GM12878 (cell line): ENCODE measurements at regions not wholly inside any gene's neighbourhood (a gene's known extent, or its start where the extent isn't known, plus 50 kb on each side); places are given as distances from the start of the nearest gene placed in this dataset.
A peak's percentile ranks its signal among the peaks of the same experiment; 100 is the strongest.

ENCODE experiments used
- ATAC-seq: fragments of 200-7000 bp; cut with Tn5 transposase; 3 replicates; pipeline ENCODE4 v1.9.1; 2020; ENCODE audit warnings: mild to moderate bottlenecking, moderate library complexity
- BruUV-seq: library from RNA; stranded (reverse); fragments of 400-500 nt; replicated peaks from 2 replicates; lab custom pipeline; 2021; lab: Mats Ljungman, UMichigan
- CTCF ChIA-PET: fragments of 300-600 bp; sonication (Branson Sonifier 250); formaldehyde crosslinking; extraction: SDS; loops from one replicate; lab custom pipeline; 2021; ENCODE audit warnings: inconsistent platforms; lab: Yijun Ruan, JAX
- POLR2A ChIA-PET: fragments of 350-600 bp; formaldehyde crosslinking; extraction: SDS; loops from one replicate; lab custom pipeline; 2021; ENCODE audit warnings: inconsistent platforms; lab: Charles Lee
- RAD21 ChIA-PET: fragments of 300-600 bp; sonication (Branson Sonifier 250); formaldehyde crosslinking; loops from one replicate; lab custom pipeline; 2023; ENCODE audit warnings: antibody characterized with exemption; ENCODE audit not compliant: unreplicated experiment; lab: Charles Lee
- SMC1A ChIA-PET: fragments of 300-600 bp; sonication (Branson Sonifier 250); formaldehyde crosslinking; loops from one replicate; lab custom pipeline; 2023; ENCODE audit not compliant: unreplicated experiment, uncharacterized antibody; lab: Charles Lee
- DNase-seq: peaks from one replicate; pipeline ENCODE4 v3.0.0-alpha.2; 2011; ENCODE audit warnings: low read depth, low spot score
- FAIRE-seq: peaks from 3 replicates; lab custom pipeline; 2011; peaks lifted over from hg19 to GRCh38; lab: Jason Lieb, UNC
- H2AFZ ChIP-seq: 2 replicates; pipeline ENCODE4 v1.6.0; 2011; ENCODE audit warnings: low read depth, low read length, control low read depth; ENCODE audit not compliant: control insufficient read depth
- H3K27ac ChIP-seq: 2 replicates; pipeline ENCODE4 v1.5.1; 2011; ENCODE audit warnings: control low read depth; ENCODE audit not compliant: control insufficient read depth, insufficient read depth
- H3K27me3 ChIP-seq, 2 experiments: replicated peaks in 1 of 2; 2 replicates each; pipeline versions ENCODE4 v1.6.0 to v1.6.1; 2011; ENCODE audit warnings: low read length in 1 of 2; ENCODE audit not compliant: control insufficient read depth in 2 of 2, insufficient read depth in 2 of 2
- H3K36me3 ChIP-seq, 2 experiments: 2 replicates each; pipeline ENCODE4 v1.5.1; 2011; ENCODE audit warnings: low read length in 1 of 2; ENCODE audit not compliant: control insufficient read depth in 2 of 2, insufficient read depth in 2 of 2
- H3K4me1 ChIP-seq: 2 replicates; pipeline ENCODE4 v1.6.1; 2011; ENCODE audit warnings: mild to moderate bottlenecking, low read length, moderate library complexity, mixed read lengths; ENCODE audit not compliant: control insufficient read depth, insufficient read depth
- H3K4me2 ChIP-seq: 2 replicates; pipeline ENCODE4 v1.6.0; 2011; ENCODE audit warnings: control low read depth; ENCODE audit not compliant: control insufficient read depth, insufficient read depth
- H3K4me3 ChIP-seq: fragments of 200-600 bp; sonication (generic); 2 replicates; pipeline ENCODE4 v1.5.1; 2016
- H3K79me2 ChIP-seq: 2 replicates; pipeline ENCODE4 v1.6.0; 2011; ENCODE audit warnings: low read length; ENCODE audit not compliant: control insufficient read depth, insufficient read depth
- H3K9ac ChIP-seq: 2 replicates; pipeline ENCODE4 v1.8.0; 2011; ENCODE audit warnings: low read length, control low read depth, mixed read lengths; ENCODE audit not compliant: control insufficient read depth, insufficient read depth
- H3K9me3 ChIP-seq: replicated peaks from 3 replicates; pipeline ENCODE4 v1.5.1; 2011; ENCODE audit warnings: mild to moderate bottlenecking, low read length; ENCODE audit not compliant: control insufficient read depth, insufficient read depth
- H4K20me1 ChIP-seq: 2 replicates; pipeline ENCODE4 v1.6.0; 2011; ENCODE audit not compliant: control insufficient read depth, insufficient read depth
- HDGF ChIP-seq: fragments of 450-650 bp; IDR thresholded peaks from 2 replicates; pipeline ENCODE4 v1.6.1; 2016; ENCODE audit warnings: antibody characterized with exemption
- IKZF2 ChIP-seq, 2 experiments: fragments of 450-650 bp; IDR thresholded peaks; 2 replicates each; pipeline ENCODE4 v1.6.1; 2017; ENCODE audit warnings: mild to moderate bottlenecking in 2 of 2, moderate library complexity in 2 of 2
- IRF3 ChIP-seq: fragments of 450-650 bp; IDR thresholded peaks from 2 replicates; pipeline ENCODE4 v1.6.1; 2014; ENCODE audit warnings: mild to moderate bottlenecking
- NBN ChIP-seq: fragments of 450-650 bp; IDR thresholded peaks from 2 replicates; pipeline ENCODE4 v1.6.1; 2016
- TCF12 ChIP-seq: IDR thresholded peaks from 2 replicates; pipeline ENCODE4 v1.6.1; 2011; ENCODE audit warnings: low read depth, mild to moderate bottlenecking, low read length
- USF2 ChIP-seq: IDR thresholded peaks from 2 replicates; pipeline ENCODE4 v1.6.1; 2011; ENCODE audit warnings: low read depth, low read length, improper control_type of control experiment, borderline replicate concordance
- YY1 ChIP-seq: IDR thresholded peaks from 2 replicates; pipeline ENCODE4 v1.6.1; 2011; ENCODE audit warnings: low read depth, mild to moderate bottlenecking, low read length
- ZNF24 ChIP-seq: fragments of 450-650 bp; IDR thresholded peaks from 2 replicates; pipeline ENCODE4 v1.6.1; 2017; ENCODE audit warnings: antibody characterized with exemption, mild to moderate bottlenecking
- ZSCAN29 ChIP-seq: fragments of 450-650 bp; IDR thresholded peaks from 2 replicates; pipeline ENCODE4 v1.6.1; 2017; ENCODE audit warnings: mild to moderate bottlenecking, moderate library complexity
- WGBS: methylation state at CpG from one replicate; pipeline ENCODE4 v1.1.6; 2016; ENCODE audit warnings: low lambda C conversion rate; ENCODE audit not compliant: insufficient replicate concordance, insufficient coverage; ENCODE audit errors: missing lambda C conversion rate; 5-methylcytosine and 5-hydroxymethylcytosine counted together
- in situ Hi-C: fragments of 300-500 bp; cut with MboI; formaldehyde crosslinking; loops from 9 replicates; pipeline ENCODE4 v1.14.3; 2018; ENCODE audit warnings: mixed read lengths
- intact Hi-C: fragments of 100-400 bp; cut with micrococcal nuclease; formaldehyde crosslinking; loops from one replicate; pipeline ENCODE4 v1.14.2; 2022; ENCODE audit not compliant: unreplicated experiment

DNA sequence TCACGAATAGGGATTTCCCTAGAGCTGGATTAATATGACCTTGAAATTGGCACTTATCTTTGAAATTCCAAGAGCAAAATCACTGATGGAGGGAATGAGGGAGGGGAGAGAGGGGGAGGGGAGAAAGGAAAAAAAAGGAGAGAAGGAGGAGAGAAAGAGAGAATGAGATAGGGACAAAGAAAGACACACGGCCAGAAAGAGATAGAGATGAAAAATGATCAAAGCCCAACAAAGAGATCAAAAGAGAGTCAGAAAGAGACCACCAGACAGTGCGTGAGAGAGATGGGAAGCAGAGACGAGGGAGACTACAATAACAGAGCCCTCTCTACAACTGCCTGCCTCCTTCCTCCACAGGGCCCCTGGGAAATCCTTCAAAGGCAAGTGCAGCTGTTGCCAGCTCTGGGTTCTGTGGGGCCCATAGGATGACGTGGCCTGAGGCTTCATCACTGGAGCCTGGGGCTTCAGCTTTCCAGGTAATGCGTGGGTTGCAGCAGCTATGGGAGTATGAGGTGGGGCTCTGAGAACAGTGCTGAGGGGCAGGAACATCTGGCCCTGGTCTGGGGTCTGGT, 58.3 kb upstream of the SHB start:
- Histone ChIP-seq H4K20me1 (no peaks in the 10 kb centered on the region), H3K79me2 (no peaks in the 10 kb centered on the region), H3K4me1 (no peaks in the 10 kb centered on the region), H3K4me2 (no peak overlapping the region), H3K27me3 (peaks cover 0 to 1% of the 10 kb centered on the region in 2 experiments; a peak in 2 of 4 replicates), H3K9me3 (no peaks in the 10 kb centered on the region), H3K9ac (no peak overlapping the region), H3K4me3 (no peak overlapping the region), H2AFZ (no peak overlapping the region), H3K36me3 (no peaks in the 10 kb centered on the region), H3K27ac (no peak overlapping the region)
- RAD21 ChIA-PET = interaction anchor here (1.0 to 1.9 kb wide), 9 partner anchors 10 to 39 kb away, joined by 3 to 14 read pairs (median 5); no protein-coding TSS in a partner anchor
- WGBS = 20% methylated on average over 6 of the region's 6 CpGs
- in situ Hi-C loops (no loop called here), intact Hi-C loops (no loop called here)
- 0 out of 2 replicates have a peak, but pooled peaks have one; percentile 20 for TF ChIP-seq NBN
- no peak for TF ChIP-seq IRF3
- TF ChIP-seq HDGF = peak; percentile 57; the same call in 1 of the 2 replicates
- no peak for TF ChIP-seq YY1
- TF ChIP-seq USF2 = no peak
- no peak for TF ChIP-seq ZSCAN29
- no peak for TF ChIP-seq TCF12
- TF ChIP-seq IKZF2 (IDR thresholded peaks at IDR 0.05) = peak in 1 of 2 experiments; percentile 16; a peak in 1 of 4 replicates
- TF ChIP-seq ZNF24 = no peak
- FAIRE-seq (no peak), ATAC-seq (peak; percentile 10; the same call in 1 of the 3 replicates), DNase-seq (no peak)
- SMC1A ChIA-PET = interaction anchor here (0.7 to 2.7 kb wide), 9 partner anchors 9 to 40 kb away, joined by 3 to 22 read pairs (median 4); no protein-coding TSS in a partner anchor
- BruUV-seq = no TSS peak
- CTCF ChIA-PET = interaction anchor here (0.6 to 11.0 kb wide), 5 partner anchors 10 to 38 kb away, joined by 3 to 116 read pairs (median 7); no protein-coding TSS in a partner anchor
- POLR2A ChIA-PET = interaction anchor here (0.6 to 2.7 kb wide), 11 partner anchors 12 to 101 kb away, joined by 3 to 8 read pairs (median 6); no protein-coding TSS in a partner anchor
